PC-9 (cell line): ENCODE measurements at regions not wholly inside any gene's neighbourhood (a gene's known extent, or its start where the extent isn't known, plus 50 kb on each side); places are given as distances from the start of the nearest gene placed in this dataset.

Experiments
- BruUV-seq: library from RNA; stranded (reverse); fragments of 400-500 nt; replicated peaks from 2 replicates; lab custom pipeline; 2021; lab: Mats Ljungman, UMichigan
- CTCF ChIA-PET: fragments of 300-600 bp; sonication (Branson Sonifier 250); formaldehyde crosslinking; loops from one replicate; lab custom pipeline; 2022; ENCODE audit warnings: antibody characterized with exemption; lab: Charles Lee
- POLR2A ChIA-PET: fragments of 300-600 bp; sonication (Branson Sonifier 250); formaldehyde crosslinking; loops from one replicate; lab custom pipeline; 2022; ENCODE audit warnings: antibody characterized with exemption; ENCODE audit not compliant: unreplicated experiment; lab: Charles Lee
- DNase-seq, 2 experiments: peaks; one replicate each; pipeline versions ENCODE4 v3.0.0 to v3.0.0-alpha.2; 2015 to 2022; ENCODE audit warnings: mixed read lengths in 1 of 2
- H2AFZ ChIP-seq: fragments of 200-600 bp; sonication (generic); 2 replicates; pipeline ENCODE4 v1.8.1; 2017; ENCODE audit warnings: antibody characterized with exemption
- H3F3A ChIP-seq: fragments of 200-600 bp; sonication (generic); 2 replicates; pipeline ENCODE4 v1.8.1; 2017; ENCODE audit warnings: antibody characterized with exemption, mild to moderate bottlenecking, low read depth; ENCODE audit not compliant: insufficient read depth
- H3K27ac ChIP-seq: fragments of 200-600 bp; sonication (generic); 2 replicates; pipeline ENCODE4 v1.6.1; 2016; ENCODE audit warnings: mixed run types
- H3K27me3 ChIP-seq: fragments of 200-600 bp; sonication (generic); 2 replicates; pipeline ENCODE4 v1.6.1; 2016; ENCODE audit warnings: low read depth, mixed run types; ENCODE audit not compliant: insufficient read depth
- H3K36me3 ChIP-seq: fragments of 200-600 bp; sonication (generic); 2 replicates; pipeline ENCODE4 v1.6.1; 2016; ENCODE audit warnings: low read depth, mixed run types
- H3K4me1 ChIP-seq: fragments of 200-600 bp; sonication (generic); replicated peaks from 2 replicates; pipeline ENCODE4 v1.6.1; 2016; ENCODE audit warnings: mixed run types; ENCODE audit not compliant: insufficient read depth
- H3K4me2 ChIP-seq: fragments of 200-600 bp; sonication (generic); 2 replicates; pipeline ENCODE4 v1.6.1; 2017; ENCODE audit warnings: mixed run types
- H3K4me3 ChIP-seq: fragments of 200-600 bp; sonication (generic); 2 replicates; pipeline ENCODE4 v1.6.1; 2016; ENCODE audit warnings: mixed run types
- H3K79me2 ChIP-seq: fragments of 200-600 bp; sonication (generic); 2 replicates; pipeline ENCODE4 v1.6.1; 2017; ENCODE audit warnings: low read depth, mixed run types
- H3K9me2 ChIP-seq: fragments of 200-600 bp; sonication (generic); 2 replicates; pipeline ENCODE4 v1.8.1; 2017; ENCODE audit warnings: mild to moderate bottlenecking; ENCODE audit not compliant: insufficient read depth
- H3K9me3 ChIP-seq: fragments of 200-600 bp; sonication (generic); 2 replicates; pipeline ENCODE4 v1.8.1; 2016; ENCODE audit warnings: low read depth; ENCODE audit not compliant: insufficient read depth
- H4K20me1 ChIP-seq: fragments of 200-600 bp; sonication (generic); 2 replicates; pipeline ENCODE4 v1.8.1; 2017; ENCODE audit not compliant: insufficient read depth
- EZH2 ChIP-seq: fragments of 200-600 bp; sonication (generic); IDR thresholded peaks from 2 replicates; pipeline ENCODE4 v1.8.0; 2017; ENCODE audit warnings: antibody characterized with exemption, low read depth
- intact Hi-C: fragments of 100-400 bp; cut with micrococcal nuclease; formaldehyde crosslinking; loops from one replicate; pipeline ENCODE4 v1.10.0; 2022; ENCODE audit not compliant: unreplicated experiment
- TF ChIP-seq, protein P1 (sequence below): fragments of 200-600 bp; sonication (generic); conservative IDR thresholded peaks from 2 replicates; pipeline ENCODE4 v1.6.1; 2017; ENCODE audit warnings: mixed run types, antibody characterized with exemption, mild to moderate bottlenecking, moderate library complexity

DNA sequence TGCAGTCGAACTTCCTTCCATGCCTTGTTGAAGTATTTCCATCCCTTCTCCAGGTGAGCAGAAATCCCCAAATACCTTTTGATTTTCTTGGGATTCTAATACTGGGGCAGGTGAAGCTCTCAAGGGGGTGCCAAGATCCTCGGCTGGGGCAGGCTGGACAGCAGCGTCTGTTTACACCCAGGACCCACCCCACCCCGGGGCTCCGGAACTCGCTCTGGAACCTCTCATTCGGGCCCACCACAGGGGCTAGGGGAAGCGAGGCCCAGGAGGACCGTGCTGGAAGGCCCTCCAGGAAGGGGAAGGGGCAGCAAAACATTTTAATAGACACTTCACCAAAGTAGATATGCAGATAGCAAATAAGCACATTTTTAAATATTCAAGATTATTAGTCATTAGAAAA is 161.9 kb upstream of the GORAB start:
- intact Hi-C loops: no loop called here
- no peaks in the 10 kb centered on the region for H3F3A ChIP-seq
- H3K9me3 ChIP-seq: no peaks in the 10 kb centered on the region
- TF ChIP-seq, protein P1, sequence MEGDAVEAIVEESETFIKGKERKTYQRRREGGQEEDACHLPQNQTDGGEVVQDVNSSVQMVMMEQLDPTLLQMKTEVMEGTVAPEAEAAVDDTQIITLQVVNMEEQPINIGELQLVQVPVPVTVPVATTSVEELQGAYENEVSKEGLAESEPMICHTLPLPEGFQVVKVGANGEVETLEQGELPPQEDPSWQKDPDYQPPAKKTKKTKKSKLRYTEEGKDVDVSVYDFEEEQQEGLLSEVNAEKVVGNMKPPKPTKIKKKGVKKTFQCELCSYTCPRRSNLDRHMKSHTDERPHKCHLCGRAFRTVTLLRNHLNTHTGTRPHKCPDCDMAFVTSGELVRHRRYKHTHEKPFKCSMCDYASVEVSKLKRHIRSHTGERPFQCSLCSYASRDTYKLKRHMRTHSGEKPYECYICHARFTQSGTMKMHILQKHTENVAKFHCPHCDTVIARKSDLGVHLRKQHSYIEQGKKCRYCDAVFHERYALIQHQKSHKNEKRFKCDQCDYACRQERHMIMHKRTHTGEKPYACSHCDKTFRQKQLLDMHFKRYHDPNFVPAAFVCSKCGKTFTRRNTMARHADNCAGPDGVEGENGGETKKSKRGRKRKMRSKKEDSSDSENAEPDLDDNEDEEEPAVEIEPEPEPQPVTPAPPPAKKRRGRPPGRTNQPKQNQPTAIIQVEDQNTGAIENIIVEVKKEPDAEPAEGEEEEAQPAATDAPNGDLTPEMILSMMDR: no peak
- TF ChIP-seq EZH2: no peak
- no peak overlapping the region for H3K4me3 ChIP-seq
- ChIA-PET POLR2A (no interaction called here), CTCF (no interaction called here)
- H3K27me3 ChIP-seq: no peaks in the 10 kb centered on the region
- H3K9me2 ChIP-seq: no peaks in the 10 kb centered on the region; the same call in 1 of the 2 replicates
- DNase-seq: no peak
- H3K79me2 ChIP-seq: no peaks in the 10 kb centered on the region
- H2AFZ ChIP-seq: no peak overlapping the region
- no peaks in the 10 kb centered on the region for H3K36me3 ChIP-seq
- no TSS peak for BruUV-seq
- H3K27ac ChIP-seq: no peak overlapping the region
- H3K4me2 ChIP-seq: no peak overlapping the region
- no peaks in the 10 kb centered on the region for H4K20me1 ChIP-seq
- no peaks in the 10 kb centered on the region for H3K4me1 ChIP-seq

DNA sequence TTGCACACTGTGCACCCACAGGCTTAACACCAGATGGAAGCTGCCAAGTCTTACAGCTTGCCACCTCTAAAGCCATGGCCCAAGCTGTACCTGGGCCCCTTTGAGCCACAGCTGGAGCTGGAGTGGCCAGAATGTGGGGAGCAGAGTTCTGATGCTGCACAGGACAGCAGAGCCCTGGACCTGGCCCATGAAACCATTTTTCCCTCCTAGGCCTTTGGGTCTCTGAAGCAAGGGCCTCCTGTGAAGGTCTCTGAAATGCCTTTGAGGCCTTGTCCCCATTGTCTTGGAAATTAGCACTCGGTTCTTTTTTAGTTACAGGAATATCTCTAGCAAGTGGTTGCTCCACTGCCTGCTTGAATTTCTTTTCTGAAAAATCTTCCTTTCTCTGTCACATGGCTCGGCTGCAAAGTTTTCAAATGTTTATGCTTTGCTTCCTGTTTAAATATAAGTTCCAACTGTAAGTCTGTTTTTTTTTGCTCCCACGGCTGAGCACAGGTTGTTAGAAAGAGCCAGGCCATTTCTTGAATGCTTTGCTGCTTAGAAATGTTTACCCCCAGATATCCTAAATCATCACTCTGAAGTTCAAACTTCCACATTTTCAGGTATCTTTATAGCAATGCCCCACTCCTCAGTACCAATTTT is 156.8 kb upstream of the GORAB start:
- no TSS peak for BruUV-seq
- no peaks in the 10 kb centered on the region for H3K4me1 ChIP-seq
- H3K9me3 ChIP-seq: no peaks in the 10 kb centered on the region
- TF ChIP-seq EZH2: no peak
- TF ChIP-seq, protein P1: no peak
- H3K27me3 ChIP-seq: no peaks in the 10 kb centered on the region
- intact Hi-C loops: no loop called here
- POLR2A ChIA-PET: no interaction called here
- CTCF ChIA-PET: no interaction called here
- H3K79me2 ChIP-seq: no peaks in the 10 kb centered on the region
- H3K4me3 ChIP-seq: no peak overlapping the region
- no peak overlapping the region for H3K27ac ChIP-seq
- H3F3A ChIP-seq: no peaks in the 10 kb centered on the region
- no peak overlapping the region for H2AFZ ChIP-seq
- no peaks in the 10 kb centered on the region for H3K9me2 ChIP-seq
- no peaks in the 10 kb centered on the region for H3K36me3 ChIP-seq
- H3K4me2 ChIP-seq: no peak overlapping the region
- DNase-seq: no peak
- no peaks in the 10 kb centered on the region for H4K20me1 ChIP-seq

DNA sequence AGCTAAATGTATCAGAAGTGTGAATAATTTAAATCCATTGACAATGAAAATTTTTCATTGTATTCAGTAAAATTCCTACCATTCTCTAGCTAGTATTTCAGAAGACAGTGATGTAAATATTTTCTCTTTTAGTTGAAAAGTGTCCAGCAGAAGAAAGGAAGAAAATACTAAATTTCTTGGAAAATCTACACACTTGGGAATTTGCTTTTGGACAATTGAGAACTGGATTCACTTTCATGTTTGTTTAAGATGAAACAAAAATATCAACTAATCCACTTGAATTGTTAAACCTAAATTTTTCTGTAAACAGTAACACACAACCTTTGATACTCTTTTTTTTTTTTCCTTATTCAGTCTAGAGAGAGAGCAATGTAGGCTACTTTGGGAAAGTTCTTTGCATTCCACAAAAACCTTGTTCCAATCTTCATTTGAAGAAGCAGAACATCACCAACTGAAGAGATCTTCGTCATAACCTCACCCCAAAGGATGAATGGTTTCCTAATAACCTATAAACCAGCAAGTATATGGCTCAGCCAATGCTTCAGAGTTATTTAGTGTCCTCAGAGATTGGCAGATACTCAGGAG is 155.1 kb upstream of the GORAB start:
- Histone ChIP-seq H3K79me2 (no peaks in the 10 kb centered on the region), H3K4me2 (no peak overlapping the region), H3K27me3 (no peaks in the 10 kb centered on the region), H4K20me1 (no peaks in the 10 kb centered on the region), H3K9me2 (no peaks in the 10 kb centered on the region), H3F3A (no peaks in the 10 kb centered on the region), H3K27ac (no peak overlapping the region), H3K9me3 (no peaks in the 10 kb centered on the region), H3K36me3 (no peaks in the 10 kb centered on the region), H3K4me1 (no peaks in the 10 kb centered on the region), H2AFZ (no peak overlapping the region), H3K4me3 (no peak overlapping the region)
- no TSS peak for BruUV-seq
- no peak for DNase-seq
- CTCF ChIA-PET: no interaction called here
- POLR2A ChIA-PET: no interaction called here
- TF ChIP-seq EZH2: no peak
- TF ChIP-seq, protein P1: no peak
- intact Hi-C loops: no loop called here
